Middle frontal gyrus (tissue), 1 donor: ENCODE measurements at regions not wholly inside any gene's neighbourhood (a gene's known extent, or its start where the extent isn't known, plus 50 kb on each side); places are given as distances from the start of the nearest gene placed in this dataset.

Source experiments
- DNase-seq: peaks from one replicate; pipeline ENCODE4 v3.0.0-alpha.2; 2015; ENCODE audit warnings: low spot score; ENCODE audit errors: extremely low spot score

DNA sequence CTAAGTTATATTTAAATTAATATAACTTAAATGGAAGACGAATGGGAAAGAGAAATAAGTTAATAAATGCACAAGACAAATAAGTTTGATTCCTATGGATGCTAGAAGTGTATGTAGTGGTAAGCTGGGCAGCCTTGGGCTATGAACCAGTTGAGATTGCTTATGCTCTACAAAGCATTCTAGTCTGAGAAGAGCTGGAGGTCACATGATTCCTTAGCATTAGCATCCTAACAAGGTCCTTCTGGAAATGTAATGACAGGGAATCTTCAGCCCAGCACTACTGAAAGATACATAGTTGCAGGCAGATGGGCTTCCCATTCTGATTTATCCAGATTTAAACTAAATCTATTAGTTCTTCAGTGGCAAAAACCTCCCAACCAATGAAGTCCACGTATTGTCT lies 102.3 kb upstream of the ESRRG start:
- no peak for DNase-seq

DNA sequence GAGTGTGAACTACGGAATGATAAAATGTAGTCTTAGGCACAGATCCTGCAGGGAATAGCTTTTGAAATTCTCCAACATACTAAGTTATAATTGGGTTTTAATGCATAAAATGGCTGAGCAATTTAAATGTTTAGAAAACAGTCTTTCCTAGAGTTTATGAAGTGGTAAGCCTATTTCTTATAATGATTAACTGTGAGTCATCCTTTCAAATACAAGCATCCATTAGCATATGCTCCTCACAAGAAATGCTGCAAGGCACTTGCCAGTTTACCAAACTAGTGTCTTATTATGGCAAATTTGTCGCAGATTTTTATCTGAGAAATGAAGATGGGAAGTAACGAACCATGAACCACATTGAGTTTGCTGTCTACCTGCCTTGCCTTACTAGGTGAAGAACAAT lies 101.3 kb upstream of the ESRRG start:
- no peak for DNase-seq

DNA sequence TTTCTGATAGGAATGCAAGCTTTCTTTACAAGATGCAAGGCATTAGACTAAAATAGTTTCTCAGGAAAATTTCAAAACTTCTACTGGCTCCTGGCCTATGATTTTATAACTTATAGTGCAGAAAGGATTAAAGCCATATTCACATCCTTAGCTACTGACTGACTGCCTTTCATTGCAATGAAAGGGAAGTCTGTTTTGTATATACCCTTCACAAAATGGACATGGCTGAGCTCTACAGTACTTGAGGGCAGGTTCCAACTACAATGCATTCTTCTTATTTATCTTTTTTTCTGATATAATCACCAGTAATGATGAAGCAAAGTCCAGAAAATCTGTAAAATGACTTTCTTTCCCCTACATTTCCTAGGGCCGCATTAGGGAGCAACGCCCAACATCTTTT lies 100.5 kb upstream of the ESRRG start:
- no peak for DNase-seq

DNA sequence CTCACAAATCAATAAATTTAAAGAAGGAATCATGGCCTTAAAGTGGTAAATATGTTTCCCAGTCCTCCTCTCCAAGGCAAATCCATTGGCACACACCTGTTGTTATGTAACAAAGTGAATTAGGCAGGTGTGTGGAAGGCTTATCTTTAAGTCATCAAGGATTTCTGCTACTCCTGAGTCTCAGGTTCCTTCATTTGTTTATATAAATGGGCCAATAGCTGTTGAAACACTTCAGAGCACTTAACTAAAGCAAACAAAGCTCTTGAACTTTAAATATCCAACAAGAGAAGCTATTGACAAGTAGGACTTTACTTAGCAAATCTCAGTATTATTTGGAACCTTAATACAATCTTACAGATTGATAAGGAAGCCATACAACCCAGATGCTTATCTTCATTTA lies 99.3 kb upstream of the ESRRG start:
- no peak for DNase-seq

DNA sequence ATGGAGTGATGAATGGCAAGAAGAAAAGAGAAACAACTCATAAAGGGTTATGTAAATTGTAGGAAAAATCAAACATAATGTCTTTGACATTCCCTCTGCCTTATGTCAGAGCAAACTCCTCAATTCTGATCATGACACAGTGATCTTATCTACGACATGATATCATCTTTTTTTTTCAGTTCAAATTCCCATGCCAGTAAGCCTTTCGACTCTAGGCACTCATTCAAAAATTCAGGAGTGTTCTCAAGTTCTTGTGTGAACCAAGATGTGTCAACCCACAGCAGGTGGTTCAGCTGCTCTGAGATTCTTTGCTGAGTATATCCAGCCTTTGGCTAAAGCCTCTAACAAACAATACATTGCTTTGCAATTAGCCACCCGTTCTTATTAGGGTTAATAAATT lies 97.1 kb upstream of the ESRRG start:
- DNase-seq, result no peak

DNA sequence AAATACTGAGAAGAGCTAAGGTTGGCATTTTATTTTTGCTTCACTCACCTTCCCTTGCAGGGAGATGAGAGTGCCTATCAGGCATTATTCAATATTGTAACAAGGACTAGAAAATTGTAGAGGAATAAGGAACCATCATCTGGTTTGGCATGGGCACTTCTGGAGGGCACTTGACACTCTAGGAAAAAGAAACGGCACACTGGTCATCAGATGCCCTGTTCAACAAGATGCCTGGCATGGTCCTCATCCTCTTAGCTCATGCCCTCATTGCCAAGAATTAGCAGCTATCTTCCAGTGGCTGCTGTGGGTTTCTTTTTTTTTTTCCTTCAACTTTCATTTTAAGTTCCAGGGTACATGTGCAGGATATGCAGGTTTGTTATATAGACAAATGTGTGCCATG lies 95.1 kb upstream of the ESRRG start:
- DNase-seq, result no peak

DNA sequence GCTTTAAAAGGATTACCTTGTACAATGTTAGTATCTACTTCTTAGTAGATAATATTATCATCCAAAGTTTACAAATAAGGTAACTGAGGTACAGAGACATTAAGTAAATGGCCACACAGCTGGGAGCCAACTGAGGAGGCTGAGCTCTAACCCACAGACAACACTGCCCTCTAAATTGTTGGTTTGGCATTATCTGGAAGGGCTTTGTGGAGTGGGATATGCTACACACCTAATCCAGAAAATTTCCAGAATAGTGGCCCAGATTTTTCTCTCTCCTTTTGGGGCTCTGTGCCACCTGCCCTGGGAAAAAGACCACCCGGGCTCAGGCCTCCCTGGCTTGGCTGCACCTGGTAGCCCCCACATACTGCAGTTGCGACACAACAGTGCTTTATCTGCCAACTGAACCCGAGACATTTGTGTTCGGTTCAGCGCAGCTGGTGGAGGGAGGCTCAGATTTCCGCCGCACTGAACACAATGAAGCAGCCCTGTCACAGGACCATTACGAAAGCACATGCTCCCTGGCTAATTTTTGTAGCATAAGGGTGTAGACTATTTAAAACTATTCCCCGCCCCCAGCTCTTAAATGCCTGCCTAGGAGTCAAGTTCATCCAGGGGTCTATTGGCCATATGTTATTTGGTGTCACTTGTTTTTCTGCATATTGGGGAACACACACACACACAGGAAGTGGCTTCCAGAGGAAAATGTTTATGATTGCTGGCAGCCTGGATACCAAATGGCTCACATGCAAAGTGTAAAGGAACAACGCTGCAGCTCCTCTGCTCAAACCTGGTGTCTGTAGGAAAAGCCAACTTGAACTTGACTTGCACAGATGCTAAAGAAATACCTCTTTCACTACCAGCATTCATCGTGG lies 92.3 kb upstream of the ESRRG start:
- no peak for DNase-seq

DNA sequence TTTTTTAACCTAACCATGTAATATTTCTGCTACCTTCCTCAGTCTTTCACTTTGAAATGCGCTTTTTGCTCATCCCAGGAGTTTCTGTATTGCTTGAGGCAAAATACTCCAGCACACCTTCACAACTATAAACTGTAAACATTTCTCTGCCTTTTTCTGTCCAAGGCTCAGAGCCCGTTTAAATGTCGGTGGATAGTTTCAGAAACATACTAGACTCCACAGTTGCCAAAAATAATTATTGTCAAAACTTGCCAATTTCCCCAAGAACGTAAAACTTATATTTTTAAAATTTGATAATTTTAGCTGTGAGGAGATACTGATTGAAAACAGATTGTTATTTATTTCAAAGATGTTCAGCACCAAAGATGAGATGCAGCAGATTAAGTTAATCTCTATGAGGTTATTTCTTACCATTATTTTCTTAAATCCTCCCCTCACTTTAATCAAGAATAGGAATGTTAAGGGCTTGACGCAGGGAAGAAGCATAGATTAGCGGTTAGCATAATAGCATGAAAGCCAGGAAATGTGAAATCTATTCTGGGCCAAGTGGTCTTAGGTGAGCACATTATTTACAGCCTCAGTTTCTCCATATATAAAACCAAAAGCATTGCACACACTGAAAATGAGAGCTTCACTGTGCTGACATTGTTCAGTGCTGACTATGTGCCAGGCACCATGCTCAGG lies 91.5 kb upstream of the ESRRG start:
- no peak for DNase-seq

DNA sequence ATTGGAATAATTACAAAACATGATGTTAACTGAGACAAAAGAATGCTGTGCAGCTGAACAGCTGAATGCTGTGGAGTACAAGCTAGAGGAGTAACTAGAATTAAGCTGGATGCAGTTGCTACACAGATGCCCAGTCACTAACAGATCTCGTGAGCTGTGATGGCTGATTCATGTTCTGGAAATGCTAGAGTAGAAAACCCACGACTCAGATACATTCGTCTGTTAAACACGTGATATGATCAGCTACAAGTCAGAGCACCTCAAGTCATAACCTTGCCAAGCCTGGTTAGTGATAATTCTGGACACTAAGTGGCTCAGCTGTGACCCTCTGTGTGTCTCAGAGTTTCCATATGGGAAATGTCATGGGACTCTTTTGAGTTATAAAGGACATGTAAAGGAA lies 89.7 kb upstream of the ESRRG start:
- DNase-seq, result no peak

DNA sequence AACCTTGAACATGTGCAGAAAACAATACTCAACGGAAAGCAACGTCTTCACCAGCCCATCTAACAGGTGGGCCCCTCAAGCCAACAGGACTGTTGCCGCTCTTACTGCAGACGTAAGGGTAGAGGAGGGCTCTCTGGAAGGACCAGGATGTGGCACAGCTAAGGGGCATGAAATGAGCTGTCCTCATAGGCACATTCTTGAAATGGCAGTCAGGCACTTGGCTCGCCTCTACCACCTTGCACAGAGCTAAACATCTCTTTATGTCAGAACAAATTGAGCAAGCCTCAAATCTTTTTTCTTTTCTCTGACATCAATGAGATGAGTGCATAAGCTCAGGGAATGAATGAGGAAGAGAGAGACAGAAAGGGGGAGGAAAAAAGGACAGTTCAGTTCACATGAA lies 86.4 kb upstream of the ESRRG start:
- DNase-seq, result no peak

DNA sequence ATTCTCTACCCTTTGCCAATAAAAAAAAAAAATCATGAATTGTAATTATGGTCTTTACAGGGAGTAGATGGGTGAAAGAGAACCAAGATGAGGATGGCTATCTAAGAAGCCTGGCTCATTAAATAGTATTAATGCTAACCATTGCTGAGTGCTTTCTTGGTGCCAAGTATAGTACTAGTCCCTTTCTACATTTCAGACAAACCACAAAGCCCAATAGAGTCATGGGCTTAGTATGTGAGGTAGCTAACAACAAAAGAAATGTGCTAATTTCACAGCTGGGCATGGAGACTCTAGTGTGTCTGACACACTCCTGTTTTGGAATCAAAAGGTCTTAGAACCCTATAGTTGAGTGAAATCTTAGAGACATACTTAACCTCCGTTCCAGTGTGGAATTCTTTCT lies 84.5 kb upstream of the ESRRG start:
- DNase-seq, result no peak

DNA sequence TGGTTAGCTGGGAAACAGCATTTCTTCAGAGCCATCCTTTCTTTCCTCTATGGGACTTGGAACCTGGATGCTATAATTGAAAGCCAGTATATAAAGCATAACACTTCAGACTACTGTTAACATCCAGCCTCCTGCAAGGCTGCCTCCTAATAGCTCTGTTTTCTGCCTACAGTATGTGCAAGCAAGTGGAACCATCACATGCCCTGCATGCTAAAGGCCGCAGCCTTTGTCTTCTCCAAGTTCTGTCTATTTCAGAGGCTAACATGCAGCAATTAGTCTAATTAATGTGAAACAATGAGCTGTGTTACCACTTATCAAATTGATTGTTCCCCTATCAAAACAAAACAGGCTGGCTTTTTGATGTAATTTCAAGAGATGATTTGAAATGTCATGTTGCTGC lies 82.7 kb upstream of the ESRRG start:
- DNase-seq, result no peak

DNA sequence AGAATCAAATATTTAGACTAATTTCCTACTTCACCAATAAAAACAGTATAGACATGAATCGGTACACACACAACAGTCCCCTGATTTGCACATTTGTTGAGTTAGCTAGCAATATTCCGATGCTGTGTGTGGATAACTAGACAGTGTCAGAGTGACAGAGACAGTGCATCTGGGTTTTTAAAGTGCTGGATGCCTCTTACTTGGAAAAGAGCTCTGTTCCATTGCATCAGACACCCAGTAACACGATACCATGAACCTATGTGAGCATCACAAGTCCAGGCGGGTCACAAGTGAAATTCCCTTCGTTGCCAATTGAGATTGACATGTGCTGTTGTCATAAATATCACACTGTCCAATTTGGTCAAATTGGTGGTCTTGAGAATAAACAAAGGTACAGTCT lies 82.0 kb upstream of the ESRRG start:
- DNase-seq, result no peak

DNA sequence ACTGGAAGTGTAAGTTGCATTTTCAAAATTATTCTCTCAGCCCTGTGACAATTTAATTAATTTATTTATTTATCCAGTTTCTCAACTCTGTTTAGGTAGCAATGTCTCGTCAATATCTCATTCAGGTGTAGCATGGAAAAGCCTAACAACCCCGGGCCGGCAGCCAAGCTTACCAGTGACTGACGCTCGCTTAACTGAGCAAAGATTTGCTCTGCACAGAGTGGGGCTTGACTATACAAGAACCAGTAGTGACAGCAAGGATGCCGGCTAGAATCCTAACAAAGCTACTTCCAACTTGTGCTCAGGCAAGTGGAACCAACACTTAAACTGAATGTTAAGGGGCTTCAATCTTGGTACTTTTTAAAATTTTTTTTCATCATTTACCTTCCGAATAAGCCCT lies 80.9 kb upstream of the ESRRG start:
- DNase-seq, result no peak

DNA sequence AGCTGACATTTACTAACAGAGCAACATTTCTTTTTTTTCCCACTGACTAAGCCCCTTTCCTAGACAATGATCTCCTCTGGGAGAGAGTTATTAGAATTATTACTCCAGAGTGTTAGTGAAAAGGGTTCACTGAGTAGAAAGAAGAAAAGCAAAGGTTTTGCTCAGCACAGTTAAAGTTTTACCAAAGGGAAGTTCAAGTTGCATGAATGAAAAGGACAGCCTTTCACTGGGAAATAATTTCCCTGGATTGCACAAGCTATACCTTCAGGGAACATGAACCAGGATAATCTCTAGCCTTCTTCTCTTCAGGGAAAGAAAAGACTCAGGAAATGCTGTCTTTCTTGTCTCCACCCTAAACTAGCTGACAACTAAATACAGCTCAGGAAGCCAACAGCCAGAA lies 71.4 kb upstream of the ESRRG start:
- no peak for DNase-seq

DNA sequence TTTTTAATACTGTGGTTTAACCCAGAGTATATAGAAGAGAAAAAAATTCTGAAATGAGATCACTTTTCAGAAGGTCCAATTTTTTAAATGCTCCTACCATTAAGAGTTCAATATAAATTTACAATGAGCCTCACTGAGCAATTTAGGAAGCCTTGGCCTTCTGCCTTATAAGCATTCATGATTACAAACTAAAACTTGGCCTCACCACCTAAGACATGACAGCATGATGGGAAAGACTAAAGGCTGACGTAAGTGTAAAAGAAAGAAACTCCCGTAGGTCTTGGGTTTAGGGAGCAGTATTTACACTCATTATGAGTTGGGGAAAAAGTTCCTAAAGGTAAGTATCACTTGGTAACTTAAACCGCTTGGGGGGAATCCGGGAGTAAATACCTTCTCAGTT lies 70.7 kb upstream of the ESRRG start:
- DNase-seq, result no peak

DNA sequence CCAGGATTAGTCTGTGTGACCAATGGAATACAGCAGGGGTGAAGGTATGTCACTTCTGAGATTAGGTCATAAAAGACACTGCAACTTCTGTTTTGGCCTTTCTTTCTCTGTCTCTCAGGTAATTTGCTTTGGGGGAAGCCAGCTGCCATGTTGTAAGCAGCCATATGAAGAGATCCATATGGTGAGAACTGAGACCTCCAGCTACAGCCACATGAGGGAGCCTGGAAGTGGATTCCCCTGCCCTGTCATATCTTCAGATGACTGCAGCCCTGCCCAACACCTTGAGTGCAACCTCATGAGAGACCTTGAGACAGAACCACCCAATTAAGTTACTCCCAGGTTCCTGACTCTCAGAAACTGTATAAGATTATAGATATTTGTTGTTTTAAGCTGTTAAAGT lies 70.1 kb upstream of the ESRRG start:
- DNase-seq, result no peak

DNA sequence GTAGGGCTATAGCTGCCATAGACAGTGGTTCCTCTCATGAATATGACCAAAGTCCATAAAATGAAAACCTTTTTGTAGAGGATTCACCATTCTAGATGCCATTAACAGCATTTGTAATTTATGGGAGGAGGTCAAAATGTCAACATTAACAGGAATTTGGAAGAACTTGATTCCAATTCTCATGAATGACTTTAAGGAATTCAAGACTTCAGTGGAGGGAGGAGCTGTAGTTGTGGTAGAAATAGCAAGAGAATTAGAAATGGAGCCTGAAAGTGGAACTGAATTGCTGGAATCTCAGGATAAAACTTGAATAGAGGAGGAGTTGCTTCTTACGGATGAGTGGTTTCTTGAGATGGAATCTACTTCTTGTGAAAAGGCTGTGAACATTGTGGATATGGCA lies 65.4 kb upstream of the ESRRG start:
- no peak for DNase-seq

DNA sequence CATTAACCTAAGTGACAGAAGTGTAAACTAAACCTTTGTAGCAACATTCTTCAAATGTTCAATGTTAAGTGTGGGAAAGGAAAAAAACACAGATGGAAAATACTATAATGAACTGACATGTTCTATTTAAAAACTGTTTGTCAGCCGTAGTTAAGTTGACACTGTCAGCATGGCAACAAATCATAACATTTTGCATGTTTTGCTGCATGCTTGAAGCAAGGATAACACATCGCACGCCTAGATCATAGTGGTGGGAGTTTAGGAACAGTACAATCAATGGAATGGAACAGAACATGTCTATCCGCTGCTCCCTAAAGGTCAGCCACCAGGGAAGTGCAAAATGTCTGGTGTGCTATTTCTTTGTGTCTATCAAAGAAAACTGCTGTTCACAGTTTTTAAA lies 62.5 kb upstream of the ESRRG start:
- DNase-seq, result no peak

DNA sequence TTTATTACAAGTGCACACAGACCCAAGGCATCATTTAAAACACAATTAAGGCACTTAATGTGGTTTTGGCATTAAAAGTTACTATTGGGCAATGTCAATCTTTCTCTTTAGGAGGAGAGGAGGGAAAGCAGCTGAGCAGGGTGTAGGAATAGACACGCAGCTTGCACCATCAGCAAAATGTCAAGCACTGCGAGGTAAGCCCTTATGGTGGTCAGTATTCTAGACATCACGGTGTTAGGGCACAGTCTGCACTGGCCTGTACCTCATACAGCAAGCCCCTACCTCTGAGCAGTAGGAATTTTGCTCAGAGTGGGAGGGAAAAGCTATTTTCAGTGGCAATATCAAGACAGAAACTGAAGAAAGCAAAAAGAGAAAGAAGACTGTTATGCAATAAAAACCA lies 62.0 kb upstream of the ESRRG start:
- no peak for DNase-seq

DNA sequence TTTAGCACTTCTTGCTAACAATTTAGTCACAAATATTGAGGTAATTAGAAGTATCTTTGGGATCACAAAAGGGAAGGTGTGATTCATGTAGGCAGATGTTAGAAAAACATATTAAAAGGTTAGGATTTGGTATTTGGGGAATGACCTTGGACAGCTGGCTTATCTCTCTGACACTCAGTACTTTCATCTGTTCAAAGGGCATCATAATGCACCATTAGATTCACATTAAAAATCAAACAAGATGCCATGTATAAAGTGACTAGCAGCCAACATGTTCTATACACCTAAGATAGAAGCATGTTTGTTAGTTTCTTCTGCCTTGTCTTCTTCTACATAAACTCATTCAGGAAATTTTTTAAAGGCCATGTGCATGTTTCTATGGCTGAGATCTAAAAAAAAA lies 56.5 kb upstream of the ESRRG start:
- no peak for DNase-seq

DNA sequence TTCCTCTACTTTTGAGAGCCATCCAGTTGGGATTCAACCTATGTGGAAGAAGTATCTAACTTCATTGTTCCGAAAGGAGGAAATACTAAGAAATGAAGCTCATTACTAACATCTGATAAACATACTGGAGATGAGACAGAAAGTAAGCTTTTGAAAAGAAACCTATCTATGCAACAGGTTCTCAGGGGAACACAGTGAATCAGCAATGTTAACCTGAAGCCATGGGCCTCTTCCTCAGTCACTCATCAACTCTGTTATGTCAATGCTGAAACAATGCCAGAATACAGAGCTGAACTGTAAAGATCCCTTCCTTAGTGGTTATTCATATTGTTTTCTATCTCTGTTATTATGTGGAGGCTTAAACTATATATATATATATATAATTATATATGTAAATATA lies 55.5 kb upstream of the ESRRG start:
- no peak for DNase-seq

DNA sequence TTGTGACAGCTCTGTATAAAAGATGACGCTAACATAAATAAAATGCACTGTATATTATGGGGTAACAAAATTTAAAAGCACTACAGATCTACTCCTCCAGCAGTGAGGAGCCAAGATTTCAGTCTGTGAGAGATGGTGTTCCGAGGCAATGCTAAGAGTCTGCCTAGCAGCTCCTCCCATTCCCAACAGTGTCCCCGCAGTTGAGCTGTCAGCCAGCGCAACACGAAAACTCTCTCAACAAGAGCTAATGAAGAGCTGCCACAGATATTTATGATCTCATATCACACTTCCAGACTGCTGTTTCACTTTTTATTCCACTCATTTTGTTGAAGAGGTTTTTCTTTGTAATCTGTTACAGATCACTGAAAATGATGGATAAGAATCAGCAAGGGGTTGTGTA lies 53.9 kb upstream of the ESRRG start:
- DNase-seq, result no peak
